Right lobe of liver (tissue), 6 donors: ENCODE measurements at regions not wholly inside any gene's neighbourhood (a gene's known extent, or its start where the extent isn't known, plus 50 kb on each side); places are given as distances from the start of the nearest gene placed in this dataset.
"Not testable (repeated sequence)": the region's sequence is repeated elsewhere in the genome, so short reads cannot be mapped to it uniquely, and the experiment has no call there.

ENCODE experiments used
- ATAC-seq, 4 donors: fragments of 200-7000 bp; cut with Tn5 transposase; one replicate each; pipeline ENCODE4 v1.9.1; 2020; ENCODE audit warnings: mild to moderate bottlenecking in 4 of 4, moderate library complexity in 4 of 4
- DNase-seq, 3 donors: peaks; one replicate each; pipeline ENCODE4 v3.0.0-alpha.2; 2020
- H3K27ac ChIP-seq, 3 donors: fragments of 200-600 bp; one replicate each; pipeline ENCODE4 v1.8.0; 2022
- H3K27me3 ChIP-seq, 2 donors: fragments of 200-600 bp; one replicate each; pipeline ENCODE4 v1.8.0; 2022
- H3K36me3 ChIP-seq, 4 donors: fragments of 200-600 bp; sonication (generic) in 1 of 4; one replicate each; pipeline versions ENCODE4 v1.5.1 to v1.8.0; 2017 to 2022; ENCODE audit warnings: control low read depth in 1 of 4
- H3K4me1 ChIP-seq, 4 donors: fragments of 200-600 bp; sonication (generic) in 1 of 4; one replicate each; pipeline versions ENCODE4 v1.5.1 to v1.8.0; 2017 to 2022; ENCODE audit warnings: control low read depth in 1 of 4
- H3K4me3 ChIP-seq, 3 donors: fragments of 200-600 bp; one replicate each; pipeline ENCODE4 v1.8.0; 2022
- H3K9me3 ChIP-seq, 4 donors: fragments of 200-600 bp; sonication (generic) in 1 of 4; one replicate each; pipeline versions ENCODE4 v1.5.1 to v1.8.0; 2017 to 2022; ENCODE audit warnings: control low read depth in 1 of 4
- CTCF ChIP-seq, 4 donors: fragments of 200-600 bp in 3 of 4; fragments of 450-650 bp in 1 of 4; IDR thresholded peaks; one replicate each; pipeline versions ENCODE4 v1.5.1 to v1.8.0; 2016 to 2022; ENCODE audit warnings: antibody characterized with exemption in 4 of 4, mild to moderate bottlenecking in 2 of 4
- POLR2A ChIP-seq: fragments of 450-650 bp; IDR thresholded peaks from one replicate; pipeline ENCODE4 v1.6.1; 2017; ENCODE audit warnings: antibody characterized with exemption, mild to moderate bottlenecking
- WGBS: methylation state at CpG from one replicate; pipeline ENCODE4 v1.1.6; 2018; ENCODE audit warnings: low coverage, low lambda C conversion rate; ENCODE audit not compliant: insufficient coverage; ENCODE audit errors: missing lambda C conversion rate; 5-methylcytosine and 5-hydroxymethylcytosine counted together
- intact Hi-C, 2 donors: fragments of 100-400 bp; cut with DNase I; formaldehyde crosslinking; loops; one replicate each; pipeline versions ENCODE4 v1.11.2 to v1.14.1; 2022
- donor health status: DM: no; HTN: yes; CAD: no.
- donor health status: DM: no; HTN: no; CAD: no.
- donor health status: DM: no; HTN: no; CAD: no.
- donor health status: DM: no; HTN: yes; CAD: no.
- donor health status: DM: no; HTN: yes; CAD: no.

- 27% methylated on average over 1 of the region's 1 CpG for WGBS
- Histone ChIP-seq H3K4me3 (no peak overlapping the region), H3K27me3 (no peaks in the 10 kb centered on the region), H3K27ac (no peak overlapping the region), H3K4me1 (no peaks in the 10 kb centered on the region), H3K9me3 (no peaks in the 10 kb centered on the region), H3K36me3 (no peaks in the 10 kb centered on the region)
- DNase-seq = no peak
- TF ChIP-seq POLR2A (no peak), CTCF (IDR thresholded peaks at IDR 0.05) (no peak)
- ATAC-seq = no peak
- intact Hi-C loops = no loop called here
Measured at GRCh38 chr3:145015253-145015652, 1043.6 kb downstream of the DIPK2A start.

GRCh38 chr3:145017959-145018358 is 1046.3 kb downstream of the DIPK2A start:
- H3K27me3 ChIP-seq = no peaks in the 10 kb centered on the region
- H3K4me3 ChIP-seq = no peak overlapping the region
- intact Hi-C loops = no loop called here
- TF ChIP-seq CTCF (IDR thresholded peaks at IDR 0.05) (no peak), POLR2A (no peak)
- no peak for DNase-seq
- no CpG with 5 or more reads among the region's 1 CpG for WGBS
- no peaks in the 10 kb centered on the region for H3K9me3 ChIP-seq
- H3K27ac ChIP-seq = no peak overlapping the region
- H3K4me1 ChIP-seq = no peaks in the 10 kb centered on the region
- no peak for ATAC-seq
- no peaks in the 10 kb centered on the region for H3K36me3 ChIP-seq

GRCh38 chr3:145022447-145022846 is 1050.8 kb downstream of the DIPK2A start:
- ATAC-seq = no peak

GRCh38 chr3:145024700-145025099 is 1053.1 kb downstream of the DIPK2A start:
- intact Hi-C loops = no loop called here
- H3K36me3 ChIP-seq = no peaks in the 10 kb centered on the region
- no peak for ATAC-seq
- DNase-seq = no peak
- no peak overlapping the region for H3K27ac ChIP-seq
- no peaks in the 10 kb centered on the region for H3K4me1 ChIP-seq
- H3K4me3 ChIP-seq = no peak overlapping the region
- 41% methylated on average over 1 of the region's 1 CpG for WGBS
- no peaks in the 10 kb centered on the region for H3K9me3 ChIP-seq
- TF ChIP-seq POLR2A = no peak
- no peak for TF ChIP-seq CTCF (IDR thresholded peaks at IDR 0.05)
- no peaks in the 10 kb centered on the region for H3K27me3 ChIP-seq

More at GRCh38 chr3:145022447-145022846, 1050.8 kb downstream of the DIPK2A start:
- Histone ChIP-seq H3K4me3 (no peak overlapping the region), H3K27me3 (no peaks in the 10 kb centered on the region), H3K9me3 (no peaks in the 10 kb centered on the region), H3K4me1 (no peaks in the 10 kb centered on the region), H3K36me3 (no peaks in the 10 kb centered on the region), H3K27ac (no peak overlapping the region)
- intact Hi-C loops = no loop called here
- no peak for TF ChIP-seq POLR2A
- no peak for TF ChIP-seq CTCF (IDR thresholded peaks at IDR 0.05)
- WGBS = 57% methylated on average over 2 of the region's 2 CpGs
- DNase-seq = no peak

GRCh38 chr3:145027186-145027585 is 1055.6 kb downstream of the DIPK2A start:
- DNase-seq, H3K4me3 ChIP-seq, ATAC-seq, H3K9me3 ChIP-seq, intact Hi-C loops, H3K27ac ChIP-seq, H3K27me3 ChIP-seq, H3K36me3 ChIP-seq, H3K4me1 ChIP-seq: not testable (repeated sequence)
- WGBS = 31% methylated on average over 2 of the region's 3 CpGs
